Activated CD4-positive, alpha-beta T cell treated with anti-CD3 and anti-CD28 coated beads, Interleukin-2, amount 50 U/mL, for 24 hours (primary cell): ENCODE measurements at regions not wholly inside any gene's neighbourhood (a gene's known extent, or its start where the extent isn't known, plus 50 kb on each side); places are given as distances from the start of the nearest gene placed in this dataset.
"Not testable (repeated sequence)": the region's sequence is repeated elsewhere in the genome, so short reads cannot be mapped to it uniquely, and the experiment has no call there.

ENCODE experiments used
- DNase-seq, 2 donors: peaks; one replicate each; pipeline ENCODE4 v3.0.0-alpha.2; 2020; ENCODE audit warnings: low read depth in 1 of 2, low spot score in 1 of 2

DNA sequence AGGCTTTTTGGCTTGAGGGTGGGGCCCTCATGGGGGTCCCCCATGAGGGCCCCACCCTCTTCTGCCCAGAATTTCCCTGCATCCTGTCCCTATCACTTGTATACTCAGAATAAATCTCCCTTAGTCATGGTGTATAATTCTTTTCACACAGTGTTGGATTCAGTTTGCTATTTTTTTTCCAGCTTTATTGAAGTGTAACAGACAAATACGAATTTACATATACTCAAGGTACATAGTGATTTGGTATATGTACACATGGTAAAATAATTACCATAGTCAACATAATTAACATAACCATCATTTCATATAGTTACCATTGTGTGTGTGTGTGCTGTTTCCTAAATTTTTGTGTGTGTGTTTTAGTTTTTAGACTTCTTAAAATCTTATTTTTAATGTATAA, 289.4 kb downstream of the CNTNAP3B start:
- not testable (repeated sequence) for DNase-seq

DNA sequence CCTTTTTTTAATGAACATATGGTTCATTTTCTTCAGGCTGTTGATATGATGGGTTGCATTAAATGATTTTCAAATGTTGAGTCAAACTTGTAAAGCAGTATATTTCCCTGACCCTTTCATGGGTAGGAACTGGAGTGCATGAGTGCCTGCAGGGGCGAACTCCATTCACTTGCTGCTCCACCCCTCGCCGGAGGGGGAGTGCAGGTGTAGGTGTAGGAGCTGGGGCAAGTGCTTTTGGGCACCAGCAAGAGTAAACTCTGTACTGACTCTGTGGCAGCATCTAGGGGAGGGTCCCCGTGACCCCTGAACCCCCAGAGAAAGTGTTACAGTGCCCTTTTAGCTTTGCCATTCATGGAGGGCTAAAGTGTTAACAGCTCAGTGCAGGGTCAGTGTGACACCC, 290.3 kb downstream of the CNTNAP3B start:
- DNase-seq: not testable (repeated sequence)

- not testable (repeated sequence) for DNase-seq
These were observed 290.7 kb downstream of the CNTNAP3B start for GRCh38 chr9:41838562-41838851.

DNA sequence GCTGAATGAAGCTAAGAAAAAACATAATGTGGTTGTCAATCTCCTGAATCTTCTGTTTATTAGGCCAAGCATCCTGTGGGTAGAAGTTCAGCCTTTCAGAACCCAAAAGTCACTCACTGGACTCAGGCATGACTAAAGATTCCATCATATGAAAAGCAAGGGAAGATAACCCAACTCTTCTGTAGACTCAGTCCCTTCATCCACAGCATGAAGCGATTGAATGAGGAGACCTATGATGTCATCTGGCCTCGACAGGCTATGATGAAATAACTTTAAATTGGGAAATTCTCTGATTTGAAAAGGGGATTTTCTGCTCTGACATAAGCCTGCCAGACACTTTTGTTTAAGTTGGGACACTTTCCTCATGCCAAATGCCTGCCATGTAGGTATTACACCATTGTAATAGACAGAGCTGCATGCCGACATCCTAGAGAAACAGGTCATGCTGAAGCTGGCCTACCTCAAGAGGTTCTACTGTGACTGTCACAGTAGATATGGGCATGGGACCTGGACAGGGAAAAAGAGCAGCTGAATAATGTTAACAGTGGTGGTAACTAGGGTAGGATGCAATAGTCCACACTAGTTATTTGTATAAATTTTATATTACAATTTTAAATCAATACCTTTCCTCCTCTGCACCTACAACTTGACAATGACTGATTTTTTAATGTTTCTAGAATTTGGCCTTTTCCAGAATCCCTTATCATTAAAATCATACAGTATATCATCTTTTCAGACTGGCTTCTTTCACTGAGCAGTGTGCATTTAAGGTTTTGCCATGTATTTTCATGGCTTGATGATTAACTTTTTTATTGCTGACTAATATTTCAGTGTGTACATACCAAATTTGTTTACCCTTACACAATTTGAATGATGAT, 291.3 kb downstream of the CNTNAP3B start:
- DNase-seq: not testable (repeated sequence)

GRCh38 chr9:41833108-41833507, 296.1 kb downstream of the CNTNAP3B start:
- not testable (repeated sequence) for DNase-seq

- not testable (repeated sequence) for DNase-seq
These were observed 304.5 kb downstream of the CNTNAP3B start for GRCh38 chr9:41824723-41825122.

DNA sequence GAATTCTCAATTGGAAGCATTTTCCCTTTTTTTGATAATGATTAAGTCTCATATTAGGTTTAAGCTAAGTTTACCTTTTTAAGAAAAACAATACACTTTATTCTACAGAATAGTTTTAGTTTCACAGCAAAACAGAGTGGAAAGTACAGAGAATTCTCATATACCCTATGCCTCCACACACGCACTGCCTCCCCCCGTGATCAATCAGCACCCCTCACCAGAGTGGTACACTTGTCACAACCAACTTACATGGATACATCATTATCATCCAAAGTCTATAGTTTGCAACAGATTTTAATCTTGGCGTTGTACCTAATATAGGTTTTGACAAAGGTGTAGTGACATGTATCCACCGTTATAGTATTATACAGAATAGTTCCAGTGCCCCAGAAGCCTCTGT, 326.5 kb downstream of the CNTNAP3B start:
- DNase-seq: not testable (repeated sequence)

- not testable (repeated sequence) for DNase-seq
These were observed 330.5 kb downstream of the CNTNAP3B start for GRCh38 chr9:41798684-41799083.

DNA sequence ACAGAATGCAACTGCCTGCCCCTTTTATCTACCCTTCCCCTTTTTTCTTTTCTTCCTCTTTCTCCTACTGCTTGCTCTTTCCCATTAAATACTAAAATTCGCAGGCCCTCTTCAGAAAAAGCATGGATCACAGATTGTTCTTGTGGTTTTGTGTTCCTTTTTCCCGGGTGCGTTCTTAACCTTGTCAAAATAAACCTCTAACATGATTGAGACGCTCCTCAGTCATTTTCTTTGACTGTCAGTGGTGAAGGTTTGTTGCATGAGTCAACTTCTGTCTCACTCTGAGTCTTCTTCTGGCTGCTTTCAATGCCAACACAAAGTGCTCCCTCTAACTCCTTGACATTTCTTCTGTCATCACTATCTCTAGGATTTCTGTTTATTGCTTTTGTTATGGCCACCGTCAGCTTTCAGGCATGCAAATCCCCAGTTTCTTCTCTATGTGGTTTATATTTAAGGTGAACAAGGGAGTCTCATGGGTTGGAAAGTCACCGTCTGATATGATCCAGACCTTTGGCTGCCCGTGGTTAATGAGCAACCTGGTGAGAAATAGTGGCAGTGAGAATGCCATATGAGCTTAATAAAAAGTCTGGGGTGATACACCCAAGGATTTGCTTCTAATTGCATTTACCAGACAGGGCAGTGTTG, 338.4 kb downstream of the CNTNAP3B start:
- DNase-seq: not testable (repeated sequence)

DNA sequence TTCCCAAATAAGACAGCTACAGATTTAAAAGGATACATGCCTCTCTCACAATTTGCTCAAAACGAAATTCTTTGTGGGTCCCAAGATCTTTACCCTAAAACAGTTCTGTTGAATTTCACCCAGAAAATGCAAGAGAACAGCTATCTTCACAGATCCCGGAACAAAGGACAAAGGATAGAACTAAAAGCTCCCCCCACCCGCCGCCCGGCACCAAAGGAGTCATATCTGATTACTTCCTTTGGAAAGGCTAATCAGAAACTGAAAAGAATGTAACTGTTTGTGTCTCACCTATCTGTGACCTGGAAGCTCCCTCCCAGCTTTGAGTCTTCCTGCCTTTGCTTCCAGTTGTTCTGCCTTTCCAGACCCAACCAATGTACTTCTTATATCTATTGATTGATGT, 339.2 kb downstream of the CNTNAP3B start:
- not testable (repeated sequence) for DNase-seq

- DNase-seq: not testable (repeated sequence)
These were observed 339.8 kb downstream of the CNTNAP3B start for GRCh38 chr9:41789387-41789786.

- DNase-seq: not testable (repeated sequence)
These were observed 341.3 kb downstream of the CNTNAP3B start for GRCh38 chr9:41787951-41788350.

- not testable (repeated sequence) for DNase-seq
These were observed 342.0 kb downstream of the CNTNAP3B start for GRCh38 chr9:41787270-41787669.

- DNase-seq: not testable (repeated sequence)
These were observed 345.2 kb downstream of the CNTNAP3B start for GRCh38 chr9:41784006-41784405.

- DNase-seq: not testable (repeated sequence)
These were observed 346.0 kb downstream of the CNTNAP3B start for GRCh38 chr9:41783070-41783810.

- not testable (repeated sequence) for DNase-seq
These were observed 347.3 kb downstream of the CNTNAP3B start for GRCh38 chr9:41781899-41782298.

DNA sequence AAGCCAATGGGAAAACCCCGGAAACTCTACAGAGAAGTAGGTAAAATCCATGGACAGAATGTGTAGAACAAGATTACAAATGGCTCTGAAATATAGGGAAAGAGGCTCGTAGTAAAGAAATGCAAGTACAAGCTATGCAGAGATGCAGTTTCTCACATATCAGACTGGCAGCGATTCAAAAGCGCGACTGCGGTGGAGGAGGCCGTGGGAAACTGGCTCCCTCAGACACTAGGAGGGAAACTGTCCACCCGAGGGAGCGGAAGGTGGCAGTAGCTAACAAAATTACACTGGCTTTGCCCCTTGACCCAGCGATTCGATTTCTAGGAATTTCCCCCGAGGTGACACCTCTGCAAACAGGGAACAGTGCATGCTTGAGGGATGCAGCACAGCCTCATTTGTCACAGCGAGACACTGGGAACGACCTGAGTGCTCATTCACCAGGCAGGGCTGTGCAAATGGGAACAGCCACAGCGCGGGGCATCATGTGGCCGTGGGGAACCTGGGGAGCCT, 349.3 kb downstream of the CNTNAP3B start:
- DNase-seq: not testable (repeated sequence)

DNA sequence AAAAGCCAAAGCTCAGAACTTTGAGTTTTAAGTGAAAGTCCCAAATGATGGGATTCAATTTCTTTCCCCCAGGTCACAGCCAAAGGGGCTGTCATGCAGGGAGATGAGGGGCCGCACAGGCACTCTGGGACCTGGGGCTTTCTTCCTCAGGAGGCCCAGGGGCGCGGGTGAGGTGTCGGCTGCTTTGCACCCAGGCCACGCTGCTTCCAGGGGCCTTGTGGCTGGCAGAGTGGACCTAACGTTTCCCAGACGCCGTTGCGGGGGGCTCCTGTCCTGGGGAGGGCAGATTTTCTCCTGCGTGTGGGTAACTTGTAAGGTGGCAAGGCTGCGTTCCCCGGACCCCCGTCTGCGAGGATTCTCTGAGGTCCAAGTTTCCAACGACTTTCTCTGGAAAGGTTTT, 350.0 kb downstream of the CNTNAP3B start:
- not testable (repeated sequence) for DNase-seq

- not testable (repeated sequence) for DNase-seq
These were observed 350.6 kb downstream of the CNTNAP3B start for GRCh38 chr9:41778535-41779071.

GRCh38 chr9:41777536-41777935, 351.7 kb downstream of the CNTNAP3B start:
- DNase-seq: not testable (repeated sequence)

GRCh38 chr9:41772541-41772940, 356.7 kb downstream of the CNTNAP3B start:
- DNase-seq: not testable (repeated sequence)
